Muscle layer of colon (tissue), 2 donors: ENCODE measurements at regions not wholly inside any gene's neighbourhood (a gene's known extent, or its start where the extent isn't known, plus 50 kb on each side); places are given as distances from the start of the nearest gene placed in this dataset.

Source experiments
- H3K27ac ChIP-seq: one replicate; pipeline ENCODE4 v1.7.0; 2013; ENCODE audit warnings: low read depth, mild to moderate bottlenecking, low read length, moderate library complexity
- H3K27me3 ChIP-seq, 2 donors: one replicate each; pipeline ENCODE4 v1.7.0; 2013; ENCODE audit warnings: low read length in 2 of 2, mild to moderate bottlenecking in 2 of 2; ENCODE audit not compliant: insufficient read depth in 2 of 2, control insufficient read depth in 1 of 2
- H3K36me3 ChIP-seq: one replicate; pipeline ENCODE4 v1.7.0; 2013; ENCODE audit warnings: mild to moderate bottlenecking, low read length; ENCODE audit not compliant: insufficient read depth
- H3K4me1 ChIP-seq: one replicate; pipeline ENCODE4 v1.7.0; 2013; ENCODE audit warnings: mild to moderate bottlenecking, low read length; ENCODE audit not compliant: insufficient read depth
- H3K4me3 ChIP-seq, 2 donors: one replicate each; pipeline ENCODE4 v1.7.0; 2013; ENCODE audit warnings: low read length in 2 of 2, low read depth in 1 of 2, mild to moderate bottlenecking in 1 of 2, moderate library complexity in 1 of 2
- H3K9ac ChIP-seq: one replicate; pipeline ENCODE4 v1.7.0; 2013; ENCODE audit warnings: low read length
- H3K9me3 ChIP-seq: one replicate; pipeline ENCODE4 v1.7.0; 2013; ENCODE audit warnings: mild to moderate bottlenecking, low read length
- donor health status: abdominal sarcoma.
- donor health status: Adenocarcinoma of cecum.

GRCh38 chr7:7129381-7129780 lies 53.0 kb upstream of the C1GALT1 start:
- Histone ChIP-seq H3K4me1 (no peaks in the 10 kb centered on the region), H3K9ac (no peak overlapping the region), H3K27ac (no peak overlapping the region), H3K4me3 (no peak overlapping the region), H3K27me3 (no peaks in the 10 kb centered on the region), H3K9me3 (no peaks in the 10 kb centered on the region), H3K36me3 (no peaks in the 10 kb centered on the region)

DNA sequence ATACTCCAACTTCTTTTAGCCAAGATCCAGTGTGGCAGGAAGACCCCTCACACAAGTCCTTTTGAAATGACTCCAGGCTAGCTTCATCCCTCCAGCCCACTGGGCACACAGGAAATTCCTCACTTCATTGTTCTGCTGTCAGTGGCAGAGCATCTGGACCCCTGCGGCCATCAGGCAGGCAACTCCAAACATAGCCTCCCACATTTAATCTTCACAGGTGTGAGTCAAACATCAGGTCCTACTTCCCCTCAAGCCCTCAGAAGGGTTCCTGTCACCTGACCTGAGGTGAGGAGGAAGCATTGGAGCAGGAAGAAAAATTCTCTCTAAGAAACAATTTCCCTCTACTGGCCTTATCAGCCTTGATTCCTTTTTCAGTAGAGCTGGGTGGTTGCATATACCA lies 51.1 kb upstream of the C1GALT1 start:
- H3K4me3 ChIP-seq, result no peak overlapping the region

More for the DNA sequence above, 51.1 kb upstream of the C1GALT1 start:
- Histone ChIP-seq H3K9ac (no peak overlapping the region), H3K27me3 (no peaks in the 10 kb centered on the region), H3K36me3 (no peaks in the 10 kb centered on the region), H3K9me3 (no peaks in the 10 kb centered on the region), H3K4me1 (no peaks in the 10 kb centered on the region), H3K27ac (no peak overlapping the region)
